HT-29 (cell line): ENCODE measurements at regions not wholly inside any gene's neighbourhood (a gene's known extent, or its start where the extent isn't known, plus 50 kb on each side); places are given as distances from the start of the nearest gene placed in this dataset.
"Not testable (repeated sequence)": the region's sequence is repeated elsewhere in the genome, so short reads cannot be mapped to it uniquely, and the experiment has no call there.

Source experiments
- DNase-seq: peaks from one replicate; pipeline ENCODE4 v3.0.0-alpha.2; 2015; ENCODE audit warnings: low spot score

DNA sequence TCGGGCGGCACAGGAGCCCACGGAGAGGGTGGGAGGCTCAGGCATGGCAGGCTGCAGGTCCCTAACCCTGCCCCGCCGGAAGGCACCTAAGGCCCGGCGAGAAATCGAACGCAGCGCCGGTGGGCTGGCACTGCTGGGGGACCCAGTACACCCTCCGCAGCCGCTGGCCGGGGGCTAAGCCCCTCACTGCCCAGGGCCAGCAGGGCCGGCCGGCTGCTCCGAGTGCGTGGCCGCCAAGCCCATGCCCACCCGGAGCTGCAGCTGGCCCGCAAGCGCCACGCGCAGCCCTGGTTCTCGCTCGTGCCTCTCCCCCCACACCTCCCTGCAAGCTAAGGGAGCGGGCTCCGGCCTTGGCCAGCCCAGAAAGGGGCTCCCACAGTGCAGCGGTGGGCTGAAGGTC, 332.7 kb downstream of the HGF start:
- DNase-seq: not testable (repeated sequence)

DNA sequence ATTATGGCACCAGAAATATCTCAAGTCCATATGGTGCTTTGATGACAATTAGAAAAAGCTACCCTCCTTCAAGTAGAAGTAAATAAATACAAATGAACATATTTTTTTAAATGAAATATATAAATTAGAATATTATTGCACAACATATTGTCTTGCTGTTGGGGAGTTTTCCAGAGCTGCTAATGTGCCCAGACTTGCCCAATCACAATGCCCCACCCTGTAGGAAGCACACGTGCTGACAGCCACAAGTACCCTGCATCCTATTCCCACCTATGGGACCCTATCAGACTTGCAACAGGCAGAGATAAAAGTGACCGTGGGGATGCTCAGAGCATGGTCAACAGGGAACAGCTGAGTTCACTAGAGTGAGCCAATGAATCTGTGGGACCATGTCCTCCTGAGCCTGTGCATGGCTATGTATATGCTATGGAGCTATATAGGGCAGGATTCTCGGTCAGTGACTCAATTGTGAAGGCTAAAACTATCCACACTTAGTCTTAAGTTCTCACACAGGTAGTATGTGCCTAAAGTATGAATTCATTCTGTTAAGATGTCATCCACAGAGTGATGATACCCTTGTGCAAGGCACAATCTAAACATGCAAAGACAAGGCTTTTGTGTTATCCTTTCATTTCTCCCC, 336.0 kb downstream of the HGF start:
- no peak for DNase-seq

DNA sequence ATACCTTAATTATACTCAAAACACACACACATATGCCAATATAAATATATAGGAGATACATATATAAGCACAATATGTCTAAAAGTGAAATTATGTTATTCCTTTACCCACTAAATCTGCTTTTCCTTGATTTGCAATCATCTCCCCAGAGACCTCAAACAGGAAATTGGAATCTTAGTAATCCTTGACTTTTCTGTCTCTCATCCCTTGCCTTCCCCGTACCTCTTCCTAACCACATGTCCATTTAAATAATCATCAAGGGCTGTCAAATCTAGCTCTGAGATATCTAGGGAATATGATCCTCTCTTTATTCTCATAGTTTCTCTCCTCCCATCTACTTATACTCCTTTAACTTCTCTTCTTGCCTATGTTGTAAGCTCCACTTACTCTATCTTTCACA, 336.6 kb downstream of the HGF start:
- DNase-seq: no peak

DNA sequence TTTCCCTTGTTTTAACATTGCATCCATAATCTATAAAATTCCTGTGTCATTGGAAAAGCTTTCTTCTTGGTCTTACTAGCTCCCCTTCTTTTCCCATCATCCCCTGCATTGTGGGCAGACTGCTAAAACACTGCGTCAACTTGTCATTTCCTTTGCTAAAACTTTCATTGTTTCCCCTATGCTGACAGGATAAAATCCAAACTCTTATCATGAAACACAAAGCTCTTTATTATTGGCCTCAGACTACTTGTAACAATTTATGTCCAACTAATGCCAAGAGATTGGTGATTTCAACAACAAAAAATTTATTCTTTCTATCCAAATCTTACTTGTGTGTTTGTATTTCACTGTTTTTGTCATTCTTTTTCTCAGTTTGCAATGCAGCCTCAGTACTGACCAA, 339.1 kb downstream of the HGF start:
- no peak for DNase-seq

DNA sequence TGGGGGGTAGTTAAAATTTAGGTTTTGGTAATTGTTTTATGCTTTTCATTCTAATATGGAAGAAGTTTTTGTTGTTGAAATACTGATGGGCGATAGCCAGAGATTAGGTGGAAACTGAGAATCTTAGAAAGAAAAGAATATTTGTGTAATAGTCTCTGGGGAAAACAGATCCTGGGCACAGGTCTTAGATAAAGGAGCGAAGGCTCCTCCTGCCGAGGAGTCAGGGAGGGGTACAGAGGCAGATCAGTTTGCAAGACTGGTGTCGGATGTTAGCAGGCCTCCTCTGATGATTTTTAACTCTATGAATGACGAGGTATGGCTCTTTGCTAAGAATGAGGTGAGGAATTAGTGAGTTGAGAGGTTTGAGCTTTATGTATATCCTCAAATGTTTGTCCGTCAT, 339.7 kb downstream of the HGF start:
- no peak for DNase-seq

DNA sequence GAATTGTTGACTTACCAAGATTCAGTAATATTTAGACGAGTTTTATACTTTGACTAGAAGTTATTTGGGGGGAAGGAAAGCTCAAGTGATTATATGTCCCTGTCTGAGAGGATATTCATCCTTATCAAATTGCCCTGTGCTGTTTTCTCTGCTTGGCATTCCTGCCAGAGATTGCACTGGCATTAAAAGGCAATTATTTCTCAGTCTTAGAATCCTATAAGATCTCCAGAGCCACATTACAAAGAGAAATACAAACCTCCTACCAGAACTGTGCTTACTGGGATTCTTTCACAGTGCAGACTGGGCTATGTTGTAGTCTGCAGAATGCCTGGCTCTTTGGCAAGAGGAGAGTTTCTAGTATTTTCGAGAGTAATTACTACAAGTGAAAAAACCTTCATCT, 342.4 kb downstream of the HGF start:
- no peak for DNase-seq

DNA sequence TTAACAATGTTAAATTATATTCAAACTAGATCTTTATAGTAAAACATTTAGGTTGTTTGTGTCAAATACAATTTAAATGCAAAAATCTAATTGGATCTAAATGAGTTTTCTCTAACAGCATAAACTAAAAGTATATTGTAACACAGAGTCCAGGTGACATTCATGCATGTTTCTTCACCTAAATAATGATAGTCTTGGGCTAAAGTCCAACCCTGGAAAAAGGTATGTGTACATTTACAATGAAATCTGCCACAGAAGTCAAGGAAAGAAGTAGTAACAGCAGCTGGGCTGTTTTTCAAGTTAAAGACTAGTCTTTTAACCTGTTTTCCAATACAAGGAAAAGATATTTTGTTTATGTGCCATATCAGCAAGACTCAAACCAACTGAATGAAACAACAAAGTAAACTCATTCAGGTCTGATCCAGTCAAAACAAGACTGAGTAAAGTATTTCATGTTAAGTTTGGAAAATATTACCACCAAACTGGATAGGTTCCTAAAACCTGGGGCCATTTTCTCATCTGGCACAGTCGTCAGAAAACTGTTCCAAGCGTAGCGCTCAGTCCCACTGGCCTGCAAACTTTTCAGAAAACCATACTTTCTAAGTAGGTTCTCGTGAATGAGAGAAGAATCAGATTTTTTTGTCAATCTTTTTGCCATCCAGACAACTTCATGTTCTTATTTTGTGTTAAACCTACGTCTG, 349.2 kb downstream of the HGF start:
- DNase-seq: no peak

DNA sequence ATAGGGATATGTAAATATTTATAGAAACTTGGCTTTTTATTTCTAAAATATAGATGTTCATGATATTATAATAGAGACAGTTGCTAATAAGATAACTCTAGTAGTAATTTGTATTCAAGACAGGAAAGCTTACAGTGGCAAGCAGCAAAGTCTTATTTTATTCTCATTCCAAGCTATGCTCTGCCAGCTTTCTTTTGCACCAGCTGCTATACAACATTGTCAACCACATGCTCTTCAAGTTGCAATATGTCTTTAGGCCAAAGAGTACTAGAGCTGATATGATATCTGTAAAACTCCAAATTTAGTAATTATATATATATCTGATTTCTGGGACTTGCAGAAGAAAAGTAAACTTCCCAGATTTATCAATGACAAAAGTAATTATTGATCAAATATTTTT, 350.1 kb downstream of the HGF start:
- DNase-seq: no peak

DNA sequence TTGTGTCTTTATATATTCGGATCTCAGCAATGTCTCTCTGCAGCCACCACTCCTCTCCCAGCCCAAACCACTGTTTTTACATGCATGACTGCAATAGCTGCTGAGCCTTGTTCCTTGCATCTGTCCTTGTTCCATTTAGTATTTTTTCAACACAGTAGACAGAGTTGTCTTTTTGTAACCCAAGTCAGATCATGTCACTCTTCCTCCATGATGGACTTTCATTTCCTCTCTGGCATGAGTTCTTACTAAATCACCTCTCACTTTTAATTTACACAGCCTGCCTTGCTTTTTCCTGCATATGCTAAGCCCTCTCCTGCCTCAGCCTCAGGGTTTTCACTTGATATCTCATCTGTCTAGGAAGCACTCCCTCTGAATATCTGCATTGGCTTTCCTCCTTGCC, 353.2 kb downstream of the HGF start:
- no peak for DNase-seq

DNA sequence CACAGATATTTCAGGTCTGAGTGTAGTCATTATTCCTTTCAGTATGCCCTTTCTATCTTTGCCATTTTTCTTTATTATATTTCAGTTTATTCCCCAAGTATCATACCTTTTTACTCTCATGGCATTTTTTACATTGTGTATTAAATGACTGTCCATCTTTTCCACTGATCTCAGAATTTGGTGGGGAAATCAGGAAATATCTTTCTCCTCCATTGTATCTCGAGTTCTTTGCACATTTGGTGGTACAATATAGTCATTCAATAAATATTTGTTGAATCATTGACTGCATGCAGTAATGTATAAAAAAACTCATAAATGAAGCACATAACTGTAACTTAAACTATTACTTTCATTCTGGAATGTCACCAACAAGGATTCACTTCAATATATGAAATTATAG, 354.7 kb downstream of the HGF start:
- no peak for DNase-seq

DNA sequence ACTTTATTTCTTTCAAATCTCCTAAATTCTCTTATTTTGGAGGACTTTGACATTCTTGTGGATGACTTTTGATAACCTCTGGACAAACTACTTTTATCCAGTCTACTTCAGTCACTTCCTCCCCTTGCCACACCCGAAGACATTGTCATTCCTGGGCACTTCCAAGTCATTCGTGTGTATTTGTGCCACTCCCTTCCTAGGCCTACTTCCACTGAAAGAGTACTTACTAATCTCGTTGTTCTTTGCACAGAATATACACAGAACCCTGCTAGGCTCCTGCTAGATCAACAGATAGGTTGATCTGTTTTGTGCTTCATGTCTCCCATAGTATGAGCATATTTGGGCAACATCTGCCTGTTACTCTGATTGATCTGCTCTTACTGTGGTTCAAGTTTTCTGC, 355.4 kb downstream of the HGF start:
- DNase-seq: no peak

DNA sequence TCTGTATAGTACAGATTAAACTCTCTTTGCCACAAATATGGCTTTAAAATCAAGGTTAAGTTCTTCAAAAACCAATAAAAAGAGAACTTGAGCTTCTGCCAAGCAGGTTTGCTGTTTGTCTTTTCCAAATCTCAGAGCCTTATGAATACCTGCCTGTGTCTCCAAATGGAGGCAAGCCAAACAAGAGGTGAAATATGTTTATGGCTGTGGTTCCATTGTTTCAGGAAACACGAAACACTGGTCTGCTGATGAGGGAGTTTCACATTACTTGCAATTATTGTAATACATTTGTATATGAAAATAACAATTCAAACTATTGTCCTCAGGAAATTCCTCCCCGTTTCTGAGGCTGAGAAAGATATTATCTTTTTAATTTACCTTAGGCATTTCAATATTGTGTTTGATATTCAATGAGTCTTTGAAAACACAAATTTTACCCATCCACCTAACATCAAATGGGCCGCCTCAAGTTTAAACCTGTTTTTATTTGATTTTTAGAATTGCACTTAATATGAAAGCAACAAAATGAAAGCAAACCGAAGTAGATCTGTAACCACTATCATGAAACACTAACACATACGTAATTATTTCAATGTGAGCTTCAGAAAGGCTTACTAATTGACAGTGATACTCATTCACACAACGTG, 359.3 kb downstream of the HGF start:
- DNase-seq: peak; percentile 94

DNA sequence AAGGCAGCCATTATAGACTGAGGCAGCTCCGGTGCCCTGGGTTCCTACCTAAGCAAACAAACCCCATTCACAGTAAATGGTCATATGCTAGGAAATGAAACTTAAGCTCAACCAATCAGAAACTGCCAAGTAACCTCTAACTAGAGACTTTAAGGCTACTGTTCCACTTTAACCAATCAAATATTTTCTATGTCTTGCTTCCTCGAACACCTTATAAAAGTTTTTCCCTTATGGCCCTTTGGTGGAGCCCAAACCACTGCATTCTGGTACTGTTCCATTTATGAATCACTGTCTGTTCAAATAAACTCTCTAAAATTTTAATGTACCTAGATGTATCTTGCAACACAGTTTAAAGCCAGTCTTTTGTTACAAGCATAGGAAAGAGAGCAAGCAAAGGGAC, 361.1 kb downstream of the HGF start:
- no peak for DNase-seq

DNA sequence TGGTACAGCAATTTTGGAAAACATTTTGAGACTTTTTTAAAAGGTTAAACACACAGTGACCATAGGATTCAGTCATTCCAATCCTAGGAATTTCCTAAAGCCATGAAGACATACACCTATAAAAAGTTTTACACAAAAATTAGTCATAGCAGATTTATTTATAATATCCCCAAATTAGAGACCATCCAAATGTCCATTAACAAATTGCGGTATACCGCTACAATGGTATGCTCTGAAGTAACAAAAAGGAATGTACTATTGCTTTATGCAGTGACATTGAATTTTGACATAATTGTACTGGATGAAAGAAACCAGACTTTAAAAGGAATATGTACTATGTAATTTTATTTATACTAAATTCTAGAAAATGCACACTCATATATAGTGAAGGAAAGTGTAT, 362.8 kb downstream of the HGF start:
- DNase-seq: no peak

DNA sequence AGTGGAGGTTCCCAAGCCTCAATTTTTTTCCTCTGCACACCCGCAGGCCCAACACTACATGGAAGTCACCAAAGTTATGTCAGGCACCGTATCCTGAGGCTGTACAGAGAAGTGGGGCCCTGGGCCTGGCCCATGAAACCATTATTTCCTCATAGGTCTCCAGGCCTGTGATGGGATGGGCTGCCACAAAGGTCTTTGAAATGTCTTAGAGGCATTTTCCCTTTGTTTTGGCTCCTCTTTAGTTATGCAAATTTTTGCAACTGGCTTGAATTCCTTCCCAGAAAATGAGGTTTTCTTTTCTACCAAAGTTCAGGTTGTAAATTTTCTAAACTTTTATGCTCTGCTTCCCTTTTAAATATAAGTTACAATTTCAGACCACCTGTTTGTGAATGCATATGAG, 365.2 kb downstream of the HGF start:
- DNase-seq: no peak

DNA sequence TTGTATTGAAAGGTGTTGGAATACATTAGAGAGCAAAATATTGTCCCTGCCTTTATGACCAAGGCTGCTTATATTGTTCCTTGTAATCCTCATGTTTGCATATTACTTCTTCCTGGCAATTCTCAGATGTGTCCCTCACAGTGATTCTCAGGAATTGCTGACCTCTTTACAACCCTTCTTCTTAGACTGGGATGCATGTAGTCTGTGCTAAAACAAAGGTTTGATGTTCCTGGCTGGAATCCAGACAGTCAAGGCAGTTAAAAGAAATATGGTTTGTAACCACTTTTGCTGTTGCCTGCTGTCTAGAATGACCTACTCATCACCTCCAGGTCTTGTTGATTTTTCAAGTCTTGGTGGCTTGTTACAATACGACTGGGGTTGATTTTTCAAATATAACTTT, 367.6 kb downstream of the HGF start:
- peak; percentile 59 for DNase-seq

DNA sequence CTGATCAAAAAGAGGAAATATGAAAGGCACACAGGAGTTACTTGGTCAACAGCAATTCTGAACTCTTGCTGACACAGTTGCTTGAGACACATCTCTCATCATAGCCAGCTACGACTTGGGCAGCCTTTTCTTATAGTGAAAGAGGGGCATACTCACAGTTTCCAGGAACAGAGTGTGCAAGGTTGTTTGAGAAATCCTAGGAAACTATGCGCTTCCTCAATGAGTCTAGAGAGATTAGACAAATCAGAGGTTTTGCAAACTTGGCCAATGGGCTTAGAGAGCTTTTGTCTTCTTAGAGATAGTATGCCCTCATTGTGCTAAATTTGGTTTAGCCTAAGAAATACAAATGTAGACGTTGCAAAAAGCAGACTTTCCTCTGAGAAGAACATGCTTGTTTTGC, 370.4 kb downstream of the HGF start:
- DNase-seq: no peak

DNA sequence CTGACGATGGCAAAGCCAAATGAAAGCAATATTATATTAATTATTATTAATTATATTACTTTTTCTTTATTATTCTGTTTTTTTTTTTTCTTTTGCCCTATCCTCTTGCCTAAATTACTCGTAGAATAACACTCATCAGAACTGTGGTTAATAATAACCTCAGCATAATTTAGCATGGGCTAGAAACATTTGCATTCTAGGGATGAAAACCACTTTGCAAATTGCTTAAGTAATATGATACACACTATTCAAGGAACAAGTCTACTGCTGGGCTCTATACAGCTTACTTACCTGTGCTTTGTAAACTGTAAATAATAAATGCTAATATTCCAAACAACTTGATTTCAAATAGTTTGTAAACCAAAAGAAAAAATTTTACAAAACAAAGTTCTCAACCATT, 375.8 kb downstream of the HGF start:
- DNase-seq: no peak

DNA sequence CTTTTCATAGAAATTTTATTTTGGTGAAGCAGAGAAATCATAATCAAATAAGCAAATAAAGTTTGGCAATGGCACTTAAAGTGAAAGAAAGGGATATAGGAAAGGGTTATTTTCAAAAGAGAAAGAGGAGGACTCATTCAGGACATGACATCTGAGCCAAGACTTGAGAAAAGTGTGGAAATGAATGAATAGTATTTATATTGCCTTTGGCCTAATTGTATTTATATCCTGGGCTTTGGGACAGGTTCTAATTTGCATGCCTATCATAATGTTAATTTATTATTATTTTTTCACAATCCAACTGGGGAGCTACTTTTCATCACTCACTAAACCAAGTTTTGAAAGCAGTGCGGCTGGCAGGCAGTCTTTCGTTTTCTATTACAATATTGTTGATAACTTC, 376.8 kb downstream of the HGF start:
- no peak for DNase-seq

DNA sequence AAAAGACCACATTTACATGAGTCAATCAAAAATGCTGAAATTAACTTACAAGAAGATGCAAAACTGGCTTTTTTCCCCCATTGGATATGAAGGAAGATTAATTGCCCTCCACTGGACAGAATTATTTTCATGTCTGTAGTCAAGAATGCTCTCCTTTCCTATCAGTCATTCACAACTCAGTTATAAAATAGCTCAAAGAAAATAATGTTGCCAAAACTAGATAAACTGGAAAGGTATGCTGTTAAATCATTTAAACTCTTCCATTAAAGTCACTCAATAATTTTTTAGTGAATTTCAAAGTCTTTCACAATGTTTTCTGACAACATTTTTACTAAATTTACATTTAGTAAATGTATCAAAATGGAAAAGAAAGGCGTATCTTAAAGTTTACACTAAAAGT, 384.5 kb downstream of the HGF start:
- DNase-seq: no peak

DNA sequence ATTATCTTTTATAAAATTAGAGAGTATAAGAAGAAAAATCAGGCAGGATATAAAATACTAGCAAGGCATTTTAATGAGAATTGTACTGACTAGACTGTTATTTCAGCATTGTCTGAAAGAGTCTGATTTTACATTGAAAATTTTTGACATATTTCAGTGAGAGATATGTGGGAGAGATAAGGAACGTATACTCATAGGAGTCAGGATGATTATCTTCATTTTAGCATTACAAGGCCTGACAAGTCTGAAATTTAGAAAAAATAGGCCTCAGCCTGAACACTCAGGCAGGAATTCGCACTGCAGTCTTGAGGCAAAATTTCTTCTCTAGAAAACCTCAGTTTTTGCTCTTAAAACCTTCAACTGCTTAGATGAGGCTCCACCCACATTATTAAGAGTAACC, 386.0 kb downstream of the HGF start:
- DNase-seq: no peak

DNA sequence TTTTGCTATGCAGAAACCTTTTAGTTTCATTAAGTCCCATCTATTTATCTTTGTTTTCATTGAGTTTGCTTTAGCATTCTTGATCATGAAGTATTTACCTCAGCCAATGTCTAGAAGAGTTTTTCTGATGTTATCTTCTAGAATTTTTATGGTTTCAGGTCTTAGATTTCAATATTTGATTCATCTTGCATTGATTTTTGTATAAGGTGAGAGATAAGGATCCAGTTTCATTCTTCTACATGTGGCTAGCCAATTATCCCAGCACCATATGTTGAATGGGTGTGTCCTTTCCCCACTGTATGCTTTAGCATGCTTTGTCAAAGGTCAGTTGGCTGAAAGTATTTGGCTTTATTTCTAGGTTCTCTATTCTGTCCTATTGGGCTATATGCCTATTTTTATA, 395.2 kb downstream of the HGF start:
- peak; percentile 16 for DNase-seq

DNA sequence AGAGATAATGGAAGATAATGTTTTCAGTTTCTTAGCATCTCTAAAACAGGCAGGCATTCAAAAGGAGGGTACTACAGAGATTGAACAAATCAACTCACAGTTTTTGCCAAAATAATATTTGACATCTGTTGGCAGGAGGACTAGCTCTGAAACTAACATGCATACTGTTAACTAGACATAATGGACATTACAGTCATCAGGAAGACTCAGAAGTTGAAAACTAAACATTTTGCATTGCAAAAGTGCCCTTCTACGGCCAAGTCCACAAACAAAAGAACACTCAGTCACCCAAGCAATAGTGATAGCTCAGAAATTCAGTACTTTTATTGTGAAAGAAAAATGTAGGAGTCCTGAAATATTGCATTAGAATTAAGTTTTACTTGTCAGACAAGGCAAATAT, 399.0 kb downstream of the HGF start:
- DNase-seq: no peak
